ENCODE measurements at regions not wholly inside any gene's neighbourhood (a gene's known extent, or its start where the extent isn't known, plus 50 kb on each side); places are given as distances from the start of the nearest gene placed in this dataset.

GRCh38 chr21:15363921-15364320 lies 299.1 kb upstream of the NRIP1 start:
- POLR2A ChIA-PET: interaction anchor here (0.9 kb wide), 1 partner anchor 141 kb away, joined by 3 read pairs; no protein-coding TSS in a partner anchor
- no peaks in the 10 kb centered on the region for H3K36me3 Mint-ChIP-seq (ENCODE audit: insufficient read depth, unreplicated experiment)
- CTCF ChIA-PET: interaction anchor here (0.6 kb wide), 1 partner anchor 309 kb away, joined by 3 read pairs; no protein-coding TSS in a partner anchor
- peak overlapping the region; percentile 50 for H3K27ac Mint-ChIP-seq (ENCODE audit: low read depth, unreplicated experiment)
- no peak overlapping the region for H3K4me3 Mint-ChIP-seq (ENCODE audit: unreplicated experiment)
- H3K27me3 Mint-ChIP-seq (ENCODE audit: insufficient read depth, unreplicated experiment): no peaks in the 10 kb centered on the region
- peaks cover 14% of the 10 kb centered on the region for H3K4me1 Mint-ChIP-seq (ENCODE audit: insufficient read depth, unreplicated experiment)
- BruUV-seq (replicated peaks): no TSS peak
- DNase-seq (ENCODE audit: unreplicated experiment): peak; percentile 62
- TF ChIP-seq CTCF (IDR thresholded peaks at IDR 0.05; ENCODE audit: unreplicated experiment): no peak
- H3K9me3 Mint-ChIP-seq (ENCODE audit: unreplicated experiment): peaks cover 16% of the 10 kb centered on the region
- intact Hi-C loops (cut with micrococcal nuclease): no loop called here

- H3K36me3 Mint-ChIP-seq (ENCODE audit: insufficient read depth, unreplicated experiment): no peaks in the 10 kb centered on the region
- intact Hi-C loops (cut with micrococcal nuclease): no loop called here
- no peak for DNase-seq (ENCODE audit: unreplicated experiment)
- peaks cover 16% of the 10 kb centered on the region for H3K9me3 Mint-ChIP-seq (ENCODE audit: unreplicated experiment)
- no peaks in the 10 kb centered on the region for H3K27me3 Mint-ChIP-seq (ENCODE audit: insufficient read depth, unreplicated experiment)
- BruUV-seq (replicated peaks): no TSS peak
- no peak for TF ChIP-seq CTCF (IDR thresholded peaks at IDR 0.05; ENCODE audit: unreplicated experiment)
- H3K4me3 Mint-ChIP-seq (ENCODE audit: unreplicated experiment): no peak overlapping the region
- no peak overlapping the region for H3K27ac Mint-ChIP-seq (ENCODE audit: low read depth, unreplicated experiment)
- ChIA-PET CTCF (no interaction called here), POLR2A (interaction anchor here (0.6 kb wide), 1 partner anchor 97 kb away, joined by 3 read pairs; no protein-coding TSS in a partner anchor)
- peaks cover 11% of the 10 kb centered on the region for H3K4me1 Mint-ChIP-seq (ENCODE audit: insufficient read depth, unreplicated experiment)
These were observed 301.1 kb upstream of the NRIP1 start for GRCh38 chr21:15365751-15366392.

- BruUV-seq (replicated peaks): no TSS peak
- H3K27ac Mint-ChIP-seq (ENCODE audit: low read depth, unreplicated experiment): no peak overlapping the region
- H3K9me3 Mint-ChIP-seq (ENCODE audit: unreplicated experiment): peaks cover 16% of the 10 kb centered on the region
- peaks cover 10% of the 10 kb centered on the region for H3K4me1 Mint-ChIP-seq (ENCODE audit: insufficient read depth, unreplicated experiment)
- ChIA-PET POLR2A (interaction anchor here (0.6 kb wide), 1 partner anchor 97 kb away, joined by 3 read pairs; no protein-coding TSS in a partner anchor), CTCF (no interaction called here)
- H3K36me3 Mint-ChIP-seq (ENCODE audit: insufficient read depth, unreplicated experiment): no peaks in the 10 kb centered on the region
- H3K27me3 Mint-ChIP-seq (ENCODE audit: insufficient read depth, unreplicated experiment): no peaks in the 10 kb centered on the region
- no peak for TF ChIP-seq CTCF (IDR thresholded peaks at IDR 0.05; ENCODE audit: unreplicated experiment)
- no peak overlapping the region for H3K4me3 Mint-ChIP-seq (ENCODE audit: unreplicated experiment)
- no peak for DNase-seq (ENCODE audit: unreplicated experiment)
- intact Hi-C loops (cut with micrococcal nuclease): no loop called here
These were observed 301.8 kb upstream of the NRIP1 start for GRCh38 chr21:15366555-15366954.

GRCh38 chr21:15367061-15367626 lies 302.3 kb upstream of the NRIP1 start:
- Mint-ChIP-seq H3K27ac (ENCODE audit: low read depth, unreplicated experiment) (no peak overlapping the region), H3K4me1 (ENCODE audit: insufficient read depth, unreplicated experiment) (peaks cover 10% of the 10 kb centered on the region), H3K36me3 (ENCODE audit: insufficient read depth, unreplicated experiment) (no peaks in the 10 kb centered on the region), H3K4me3 (ENCODE audit: unreplicated experiment) (no peak overlapping the region), H3K27me3 (ENCODE audit: insufficient read depth, unreplicated experiment) (no peaks in the 10 kb centered on the region), H3K9me3 (ENCODE audit: unreplicated experiment) (peaks cover 16% of the 10 kb centered on the region)
- ChIA-PET CTCF (interaction anchor here (1.5 kb wide), 1 partner anchor 48 kb away, joined by 3 read pairs; no protein-coding TSS in a partner anchor), POLR2A (no interaction called here)
- intact Hi-C loops (cut with micrococcal nuclease): no loop called here
- TF ChIP-seq CTCF (IDR thresholded peaks at IDR 0.05; ENCODE audit: unreplicated experiment): no peak
- BruUV-seq (replicated peaks): no TSS peak
- DNase-seq (ENCODE audit: unreplicated experiment): no peak

Measured in MCF 10A (cell line).